NB4 (cell line): ENCODE measurements at regions not wholly inside any gene's neighbourhood (a gene's known extent, or its start where the extent isn't known, plus 50 kb on each side); places are given as distances from the start of the nearest gene placed in this dataset.
"Not testable (repeated sequence)": the region's sequence is repeated elsewhere in the genome, so short reads cannot be mapped to it uniquely, and the experiment has no call there.

Experiments used
- CTCF ChIP-seq: IDR thresholded peaks from one replicate; pipeline ENCODE4 v1.5.1; 2012; ENCODE audit warnings: low read depth, low read length
- MAX ChIP-seq: IDR thresholded peaks from 2 replicates; pipeline ENCODE4 v1.6.1; 2011; ENCODE audit warnings: low read depth, low read length
- MYC ChIP-seq: IDR thresholded peaks from 2 replicates; pipeline ENCODE4 v1.6.1; 2011; ENCODE audit warnings: low read depth, low read length
- POLR2A ChIP-seq: IDR thresholded peaks from 2 replicates; pipeline ENCODE4 v1.6.1; 2011; ENCODE audit warnings: mild to moderate bottlenecking; ENCODE audit not compliant: insufficient read length; ENCODE audit errors: extremely low read depth

- not testable (repeated sequence) for TF ChIP-seq CTCF, POLR2A, MAX, MYC
Observed at GRCh38 chr2:106283228-106284152, 89.4 kb upstream of the UXS1 start.
